GM12891 (cell line): ENCODE measurements at regions not wholly inside any gene's neighbourhood (a gene's known extent, or its start where the extent isn't known, plus 50 kb on each side); places are given as distances from the start of the nearest gene placed in this dataset.

Experiments used
- PAX5 ChIP-seq: IDR thresholded peaks from 2 replicates; pipeline ENCODE4 v1.6.1; 2011; ENCODE audit warnings: low read length, moderate library complexity, mild to moderate bottlenecking; ENCODE audit not compliant: insufficient read depth, severe bottlenecking
- POLR2A ChIP-seq: IDR thresholded peaks from 2 replicates; pipeline ENCODE4 v1.6.1; 2011; ENCODE audit warnings: low read depth, low read length, control low read depth
- POLR2AphosphoS5 ChIP-seq: IDR thresholded peaks from 2 replicates; pipeline ENCODE4 v1.6.1; 2011; ENCODE audit warnings: low read depth, low read length, control low read depth
- SPI1 ChIP-seq: IDR thresholded peaks from 2 replicates; pipeline ENCODE4 v1.6.1; 2011; ENCODE audit warnings: low read depth, low read length, control low read depth
- TAF1 ChIP-seq: IDR thresholded peaks from 2 replicates; pipeline ENCODE4 v1.6.1; 2011; ENCODE audit warnings: low read depth, low read length, control low read depth

DNA sequence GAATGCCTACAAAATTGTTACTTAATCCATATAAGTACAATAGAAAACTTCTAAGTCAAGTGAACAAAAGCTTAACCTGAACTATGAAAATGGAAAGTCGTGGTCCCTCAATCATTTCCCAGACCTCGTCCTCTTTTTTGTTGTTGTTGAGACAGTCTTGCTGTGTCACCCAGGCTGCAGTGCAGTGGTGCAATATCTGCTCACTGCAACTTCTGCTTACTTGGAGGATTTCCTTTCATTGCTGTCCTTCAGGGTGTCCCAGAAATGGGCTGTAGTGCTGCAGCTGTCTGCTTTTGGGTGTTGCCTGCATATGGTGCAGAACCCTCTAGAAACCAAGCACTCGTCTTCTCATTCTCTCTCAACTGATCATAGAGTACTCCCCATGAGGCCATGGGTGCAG, 75.0 kb upstream of the IL2 start:
- TF ChIP-seq POLR2A (no peak), TAF1 (no peak), POLR2AphosphoS5 (no peak), SPI1 (no peak), PAX5 (no peak)
